ENCODE measurements at regions not wholly inside any gene's neighbourhood (a gene's known extent, or its start where the extent isn't known, plus 50 kb on each side); places are given as distances from the start of the nearest gene placed in this dataset.

DNA sequence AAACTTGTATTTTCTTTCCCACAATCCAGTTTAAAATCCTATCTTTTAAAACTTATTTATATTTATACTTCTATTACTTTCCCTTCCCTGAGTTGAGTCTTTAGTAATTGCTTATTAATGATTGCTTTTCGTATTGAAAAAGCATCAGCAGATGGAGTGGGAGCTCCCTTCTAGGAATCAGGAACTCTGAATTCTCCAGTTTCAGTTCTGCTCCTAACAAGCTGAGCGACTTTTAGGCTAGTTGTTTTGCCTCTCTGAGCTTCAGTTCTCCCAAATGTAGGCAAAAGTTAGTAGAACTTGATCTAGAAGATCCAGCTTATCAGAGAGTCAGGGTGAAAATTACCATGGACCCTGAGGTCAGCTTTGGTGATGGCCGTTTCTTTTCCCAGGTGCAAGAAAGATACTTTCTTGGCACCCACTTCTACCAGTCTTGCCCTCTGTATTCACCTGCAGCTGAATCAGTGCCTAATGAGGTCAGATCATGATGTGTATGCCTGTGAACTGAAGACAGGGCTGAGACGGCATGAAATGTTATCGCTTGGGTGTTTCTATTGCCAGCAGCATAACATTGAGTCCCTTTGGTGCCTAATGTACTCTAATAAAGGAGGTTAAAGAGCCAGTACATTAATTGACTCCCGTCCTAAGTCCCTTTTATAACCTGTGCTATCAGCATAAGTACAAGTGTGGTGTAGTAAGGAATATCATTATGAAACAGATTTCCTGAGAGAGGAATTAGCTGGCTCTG lies 194.5 kb upstream of the TBC1D5 start:
- DNase-seq: peak; percentile 47

DNA sequence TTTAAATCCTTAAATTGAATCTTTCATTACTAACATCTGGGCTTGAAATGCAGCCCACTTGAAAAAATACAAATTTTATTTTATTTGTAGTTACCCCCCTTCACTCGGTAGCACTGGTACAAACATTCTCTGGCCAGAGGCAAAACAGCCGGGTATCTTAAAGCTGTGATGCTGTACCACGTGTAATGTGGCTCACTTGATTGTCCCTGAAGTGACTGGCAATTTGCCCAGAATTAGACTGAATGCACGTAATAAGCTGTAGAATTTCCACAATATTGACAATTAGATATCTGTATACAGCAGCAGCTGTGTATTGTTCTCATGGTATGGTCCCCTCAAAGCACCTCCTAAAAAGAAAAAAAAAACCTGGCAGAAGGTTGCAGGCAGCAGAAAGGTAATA lies 192.8 kb upstream of the TBC1D5 start:
- no peak for DNase-seq

DNA sequence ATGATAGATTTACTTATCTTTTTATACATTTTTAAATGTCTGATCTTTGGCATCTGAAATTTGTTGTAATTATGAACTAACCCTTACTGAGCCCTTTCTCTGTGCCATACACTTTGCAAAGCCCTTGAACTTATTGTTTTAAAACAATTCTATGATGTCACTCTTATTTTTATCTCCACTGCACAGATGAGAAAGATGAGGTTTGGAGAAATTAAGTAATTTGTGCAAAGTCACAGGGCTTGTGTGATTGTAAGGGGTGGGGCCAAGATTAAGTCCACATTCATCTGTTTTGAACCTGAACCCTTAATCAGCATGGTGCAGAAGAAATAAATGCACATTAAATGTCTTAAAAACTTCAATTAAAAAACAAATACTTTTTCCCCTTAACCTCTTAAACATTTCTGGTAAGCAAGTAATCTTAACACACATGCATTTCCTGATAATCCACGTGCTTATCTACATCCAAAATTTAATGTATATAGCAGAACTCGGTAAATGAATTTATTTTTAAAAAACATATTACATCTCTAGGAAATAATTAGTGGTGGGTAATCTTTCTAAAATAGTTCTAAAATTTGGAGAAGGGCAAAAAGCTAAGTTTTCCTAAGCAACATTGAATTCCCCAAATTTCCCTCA lies 189.8 kb upstream of the TBC1D5 start:
- DNase-seq: no peak

DNA sequence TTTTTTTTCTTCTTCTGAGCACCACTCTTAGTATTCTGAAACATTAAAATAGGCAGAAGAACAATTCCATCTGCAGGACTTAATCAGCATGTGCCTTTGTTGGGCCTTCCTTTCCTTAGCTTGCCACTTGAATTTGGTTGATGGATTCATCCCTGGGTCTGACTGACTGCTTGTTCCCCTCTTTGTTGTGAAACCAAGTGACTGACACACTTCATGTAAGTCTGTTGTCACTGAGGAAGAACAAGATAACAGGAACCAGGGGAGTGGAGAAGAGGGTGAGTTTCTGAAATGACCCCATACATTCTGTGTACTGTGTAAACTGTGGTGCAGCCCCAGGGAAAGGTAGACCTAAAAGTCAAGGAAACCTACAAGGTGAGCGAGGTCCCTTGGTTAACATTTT lies 188.7 kb upstream of the TBC1D5 start:
- DNase-seq: peak; percentile 39

DNA sequence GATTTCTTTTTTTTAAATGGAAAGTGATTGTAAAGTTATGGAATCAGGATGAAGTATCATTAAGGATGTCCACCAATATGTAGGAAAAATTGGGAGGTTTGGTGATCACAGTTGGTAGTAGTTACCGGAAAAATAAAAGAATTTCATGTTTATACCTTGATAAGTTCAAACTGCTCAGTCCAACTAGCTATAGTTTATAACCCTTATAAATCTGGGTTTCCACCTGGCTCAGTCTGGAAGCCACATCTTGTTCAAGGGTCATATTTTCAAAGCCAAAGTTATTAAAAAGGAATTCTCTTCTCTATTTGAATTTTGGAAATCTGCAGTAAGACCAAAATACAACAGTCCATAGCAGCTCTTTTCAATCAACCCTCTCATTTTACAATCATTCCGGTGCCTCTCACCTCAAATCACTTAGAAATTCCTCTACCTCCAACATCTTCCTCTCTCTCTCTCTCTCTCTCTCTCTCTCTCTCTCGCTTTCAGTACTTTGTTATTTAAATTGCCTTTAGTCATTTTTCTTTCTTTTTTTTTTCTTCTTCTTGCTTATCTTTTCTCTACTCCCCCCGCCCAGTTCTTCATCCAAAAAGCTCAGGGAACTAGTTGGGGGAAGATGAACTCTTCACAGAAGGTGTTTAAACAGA lies 186.2 kb upstream of the TBC1D5 start:
- DNase-seq: no peak

DNA sequence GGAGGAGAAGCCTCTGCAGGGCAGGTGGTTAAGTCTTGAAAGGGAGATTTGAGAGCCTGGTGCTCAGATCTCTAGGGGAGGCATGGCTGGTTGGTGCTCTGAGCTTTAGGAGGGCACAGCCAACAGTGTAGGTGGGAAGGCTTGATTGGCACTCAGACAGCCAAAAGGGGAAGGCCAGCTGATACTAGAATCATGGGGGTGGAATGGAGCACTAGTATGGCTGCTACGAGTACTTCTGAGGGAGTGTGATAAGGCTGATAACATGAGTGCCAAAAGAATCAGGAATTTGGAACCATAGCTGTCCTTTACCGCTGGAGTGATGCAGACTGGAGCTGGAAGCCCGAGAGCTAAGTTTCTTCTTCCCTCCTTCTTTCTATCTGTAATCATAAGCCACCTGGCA lies 184.6 kb upstream of the TBC1D5 start:
- no peak for DNase-seq

DNA sequence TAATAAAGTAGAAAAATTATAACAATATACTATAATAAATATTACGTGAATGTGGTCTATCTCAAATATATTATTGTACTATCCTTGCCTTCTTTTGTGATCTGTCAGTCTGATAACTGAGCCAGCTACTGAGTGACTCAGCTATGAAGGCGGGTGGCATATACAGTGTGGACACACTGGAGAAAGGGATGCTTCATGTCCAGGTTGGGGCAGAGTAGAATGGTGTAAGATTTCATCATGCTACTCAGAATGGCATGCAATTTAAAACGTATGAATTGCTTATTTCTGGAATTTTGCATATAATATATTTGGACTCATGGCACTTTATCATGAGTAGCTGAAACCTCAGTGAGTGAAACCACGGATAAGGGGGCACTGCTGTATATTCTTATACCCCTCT lies 172.9 kb upstream of the TBC1D5 start:
- DNase-seq: no peak

DNA sequence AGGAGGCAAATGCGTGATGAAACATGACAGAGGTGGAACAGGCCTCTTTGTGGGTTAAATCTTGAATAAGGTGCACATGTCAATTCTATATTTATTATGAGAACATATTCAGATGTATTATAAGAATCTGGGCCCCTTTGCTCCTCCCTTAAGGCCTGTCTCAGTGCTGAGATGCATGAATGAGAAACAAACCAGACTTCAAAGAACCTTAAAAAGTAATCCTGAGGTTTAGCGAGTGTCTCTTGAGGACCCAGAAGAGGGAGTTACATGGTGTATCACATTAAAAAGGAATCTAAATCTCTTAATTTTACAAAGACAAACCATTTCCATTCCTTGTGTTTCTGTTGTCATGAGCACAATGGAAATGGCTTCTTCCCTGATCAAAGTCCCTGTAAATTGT lies 170.9 kb upstream of the TBC1D5 start:
- no peak for DNase-seq

DNA sequence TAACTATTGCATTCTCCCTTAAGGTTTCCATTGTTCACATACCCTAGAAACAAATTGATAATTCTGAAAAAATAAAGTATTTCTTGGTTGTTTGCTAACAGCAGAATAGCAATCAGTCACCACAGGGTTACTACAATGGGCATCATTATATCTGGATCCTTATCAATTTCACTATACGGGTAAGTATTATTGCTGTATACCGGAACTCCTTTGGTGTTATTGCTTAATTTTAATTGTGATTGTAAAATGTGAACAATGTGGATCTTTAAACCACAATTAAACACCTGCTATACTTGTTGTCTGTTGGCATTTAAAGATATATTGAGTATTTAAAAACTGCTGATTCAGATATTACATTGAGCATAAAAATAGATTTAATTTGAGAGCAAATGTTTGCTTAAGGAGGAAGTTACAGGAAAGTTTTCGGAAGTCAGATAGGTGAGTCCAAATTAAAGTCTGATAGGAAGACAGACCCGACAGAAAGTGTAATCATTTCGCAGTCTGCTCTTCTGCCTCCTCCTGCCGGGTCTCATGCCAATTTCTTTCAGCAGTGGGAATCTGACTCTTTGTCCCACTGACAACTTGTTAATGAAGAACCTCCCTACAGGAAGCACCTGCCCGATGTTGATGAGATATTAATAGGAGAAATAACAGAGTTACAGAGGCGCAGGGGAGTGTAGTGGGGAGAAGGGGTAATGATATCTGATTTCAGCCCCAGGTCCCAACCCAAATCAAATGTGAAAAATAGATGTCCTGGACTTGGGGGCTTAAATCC lies 169.7 kb upstream of the TBC1D5 start:
- no peak for DNase-seq

DNA sequence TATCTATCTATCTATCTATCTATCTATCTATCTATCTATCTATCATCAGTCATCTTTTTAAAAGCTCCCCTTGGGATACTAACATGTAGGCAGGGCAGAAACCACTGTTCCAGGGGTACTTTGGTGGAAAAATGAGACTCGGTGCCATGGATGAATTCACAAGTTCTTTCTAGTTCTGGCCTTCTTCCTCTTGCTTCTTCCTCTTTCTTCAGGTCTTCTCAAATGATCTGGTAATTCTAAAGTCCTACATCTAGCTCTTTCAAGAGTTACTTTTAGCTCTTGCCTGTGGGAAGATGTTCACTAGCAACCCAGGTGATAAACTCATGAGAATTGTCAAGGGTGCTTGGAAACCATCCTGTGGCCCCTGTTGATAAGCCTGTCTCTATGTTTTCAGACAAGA lies 168.5 kb upstream of the TBC1D5 start:
- no peak for DNase-seq

DNA sequence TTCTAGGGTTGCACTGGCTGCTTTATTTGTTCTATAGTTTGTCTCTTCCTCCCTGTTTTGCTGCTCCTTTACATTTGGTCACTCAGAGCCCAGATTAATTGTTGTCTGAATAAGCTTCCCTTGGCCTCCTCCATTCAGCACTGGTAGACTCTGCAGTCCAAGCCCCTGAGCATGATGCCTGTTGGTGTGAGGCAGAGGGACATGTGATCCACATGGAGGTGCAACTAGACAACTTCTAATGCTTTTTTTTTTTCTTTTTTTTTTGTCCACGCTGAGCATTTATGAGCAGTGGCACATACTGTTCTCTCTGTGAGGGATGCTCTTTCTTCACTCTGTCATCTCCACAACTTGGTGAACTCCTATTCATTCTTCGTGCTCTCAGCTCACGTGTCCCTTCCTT lies 167.3 kb upstream of the TBC1D5 start:
- DNase-seq: no peak

DNA sequence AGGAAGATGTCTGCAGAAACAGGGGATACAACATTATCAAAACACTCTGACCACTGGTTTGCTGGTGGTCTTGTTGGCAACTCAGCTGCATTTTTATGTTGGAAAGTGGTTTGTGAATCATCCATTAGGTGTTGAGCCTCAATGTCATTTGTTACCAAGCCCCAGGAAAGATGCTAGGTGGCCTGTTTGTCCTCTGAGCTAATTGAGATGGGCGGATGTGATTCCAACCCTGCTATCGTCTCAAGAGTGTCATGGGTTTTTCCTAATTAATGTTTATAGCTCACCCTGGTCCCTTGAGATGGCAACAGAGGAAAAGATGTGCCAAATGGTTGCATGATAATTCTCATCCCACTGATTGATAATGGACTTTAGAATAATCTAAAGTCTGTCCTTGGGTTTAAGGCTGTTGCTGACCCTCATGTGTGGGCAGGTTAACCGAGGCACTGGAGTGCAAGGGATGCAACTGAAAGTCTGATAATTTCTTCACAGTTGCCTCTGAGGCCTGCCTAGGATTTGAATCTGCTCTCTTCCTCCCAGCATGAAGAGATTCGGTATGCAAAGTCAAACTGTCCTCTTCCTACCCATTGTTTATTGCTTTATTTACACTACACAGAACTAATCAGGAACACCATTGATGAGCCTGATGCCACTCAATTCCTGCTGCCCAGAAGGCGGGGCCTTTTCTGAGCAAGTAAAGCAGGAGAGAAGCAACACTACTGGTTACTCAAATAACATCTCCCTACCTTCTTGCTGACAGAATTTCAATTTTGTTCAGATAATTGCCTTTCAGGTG lies 166.2 kb upstream of the TBC1D5 start:
- no peak for DNase-seq

DNA sequence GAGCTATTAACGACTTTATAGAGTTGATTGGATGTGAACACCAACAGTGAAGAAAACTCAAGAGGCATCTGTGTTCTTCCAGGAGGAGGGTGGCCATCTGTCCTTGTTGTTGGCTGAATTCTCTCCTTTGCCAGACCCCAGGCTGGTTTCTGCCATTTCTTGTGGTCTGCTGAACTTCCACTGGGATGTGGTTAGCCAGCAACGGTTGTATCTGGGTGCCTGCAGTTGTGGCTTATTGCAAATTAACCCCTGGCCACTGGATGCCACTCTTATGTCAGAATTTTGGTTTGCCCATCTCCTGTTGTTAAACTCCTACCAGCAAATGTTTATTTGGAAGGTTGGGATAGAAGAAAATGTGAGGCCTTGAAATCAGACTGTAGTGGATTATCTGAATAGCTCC lies 163.6 kb upstream of the TBC1D5 start:
- DNase-seq: no peak

DNA sequence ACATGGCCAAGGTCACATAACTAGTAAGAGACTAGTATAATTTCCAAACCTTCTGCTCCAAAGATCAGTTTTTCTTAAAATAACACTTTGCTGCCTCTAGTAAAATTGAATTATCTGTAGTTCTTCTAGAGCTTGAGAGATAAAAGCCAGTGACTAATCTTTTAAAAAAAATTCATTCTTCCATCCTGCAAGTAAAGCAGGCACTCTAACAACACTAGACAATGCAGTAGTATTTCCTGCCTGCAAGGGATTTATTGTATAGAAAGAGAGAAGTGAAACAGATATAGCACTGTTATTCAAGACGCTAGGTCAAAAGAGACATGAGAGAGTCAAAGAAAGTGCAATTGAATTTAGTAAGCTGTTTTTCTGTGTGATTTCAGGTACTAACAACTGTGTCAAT lies 159.5 kb upstream of the TBC1D5 start:
- DNase-seq: peak; percentile 24

DNA sequence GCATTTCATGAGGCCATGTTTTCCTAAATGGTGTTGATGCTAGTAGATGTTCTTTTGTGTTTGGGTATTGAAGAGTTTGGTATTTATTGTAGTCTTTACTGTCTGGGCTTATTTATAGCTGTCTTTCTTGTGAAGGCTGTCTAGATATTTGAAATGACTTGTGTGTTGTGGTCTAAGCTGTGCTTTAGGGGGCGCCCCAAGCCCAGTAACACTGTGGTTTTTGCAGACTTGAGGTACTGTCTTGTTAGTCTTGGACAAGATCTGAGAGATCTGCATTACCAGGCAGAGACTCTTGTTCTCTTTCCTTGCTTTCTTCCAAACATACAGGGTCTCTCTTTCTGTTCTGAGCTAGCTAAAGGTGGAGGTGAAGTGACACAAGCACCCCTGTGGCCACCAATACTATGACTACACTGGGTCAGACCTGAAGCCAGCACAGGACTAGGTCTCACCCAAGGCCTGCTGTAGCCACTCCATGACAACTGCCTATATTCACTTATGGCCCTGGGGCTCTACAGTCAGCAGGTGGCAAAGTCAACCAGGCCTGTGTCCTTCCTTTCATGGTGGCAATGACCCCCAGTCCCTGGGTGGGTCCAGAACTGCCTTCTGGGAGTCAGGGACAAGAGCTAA lies 152.1 kb upstream of the TBC1D5 start:
- peak; percentile 47 for DNase-seq

DNA sequence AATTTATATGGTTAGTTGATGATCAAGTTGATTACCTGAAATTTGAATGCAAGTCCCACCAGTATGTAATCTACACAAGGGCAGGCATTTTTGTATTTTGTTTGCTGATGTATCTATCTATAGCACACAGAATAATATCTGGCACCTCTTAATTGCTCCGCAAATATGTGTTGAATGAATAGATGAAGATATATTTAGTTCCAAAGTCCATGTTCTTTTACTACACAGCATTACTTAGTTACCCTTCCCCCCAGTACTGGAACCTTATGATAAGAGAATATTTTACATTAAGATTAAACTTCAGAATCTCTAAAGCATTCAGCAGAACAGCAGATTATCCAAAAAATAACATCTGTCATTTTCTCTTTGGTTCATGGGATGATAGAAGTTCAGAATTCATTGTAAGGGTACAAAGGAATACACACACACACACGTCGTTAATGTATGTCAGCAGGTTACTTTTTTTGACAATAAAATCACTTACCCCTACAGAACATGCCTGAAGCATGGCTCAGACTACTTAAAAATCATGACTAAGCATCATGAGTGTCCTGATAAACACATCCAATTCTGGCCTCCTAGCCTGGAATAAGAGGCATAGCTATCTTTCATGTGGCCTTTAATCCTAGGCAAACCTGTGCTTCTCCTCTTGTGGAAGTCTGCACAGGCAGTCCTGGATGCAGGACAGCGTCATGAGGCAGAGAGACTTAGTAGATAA lies 148.9 kb upstream of the TBC1D5 start:
- no peak for DNase-seq

DNA sequence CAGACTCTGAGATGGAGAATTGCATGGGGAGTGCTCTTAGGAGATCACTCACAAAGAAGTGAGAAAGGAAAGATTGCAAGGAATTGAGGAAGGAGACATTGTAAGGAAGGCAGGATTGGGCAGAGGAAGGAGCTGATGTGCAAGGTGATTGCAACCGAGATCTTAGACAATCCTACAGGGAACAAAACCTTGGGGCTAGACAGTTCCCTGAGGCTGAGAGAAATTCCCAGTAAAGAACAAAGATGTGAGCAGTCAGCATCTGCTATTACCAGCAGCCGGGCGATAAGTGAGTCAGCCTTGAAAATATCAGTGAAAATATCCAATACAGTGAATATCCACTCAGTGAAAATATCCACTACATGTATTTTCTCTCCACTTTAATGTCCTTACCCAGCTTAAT lies 143.6 kb upstream of the TBC1D5 start:
- DNase-seq: no peak

DNA sequence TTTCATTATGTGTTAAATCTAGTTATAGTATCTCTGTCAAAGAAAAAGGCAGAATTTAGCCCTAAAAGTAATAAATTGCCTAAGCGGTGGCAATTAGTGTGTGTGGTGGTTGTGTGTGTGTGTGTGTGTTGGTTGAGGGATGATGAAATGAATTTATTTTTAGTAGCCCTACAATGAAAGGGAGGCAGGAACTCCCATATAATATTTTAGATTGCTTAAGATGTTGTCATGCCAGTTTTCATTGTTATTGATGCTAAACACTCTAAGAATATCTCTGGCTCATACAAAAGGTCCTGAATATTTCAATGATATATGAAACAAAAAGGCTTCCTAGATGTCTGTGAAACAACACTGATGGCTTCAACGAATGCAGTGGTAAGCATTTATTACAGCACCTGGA lies 140.6 kb upstream of the TBC1D5 start:
- DNase-seq: no peak

DNA sequence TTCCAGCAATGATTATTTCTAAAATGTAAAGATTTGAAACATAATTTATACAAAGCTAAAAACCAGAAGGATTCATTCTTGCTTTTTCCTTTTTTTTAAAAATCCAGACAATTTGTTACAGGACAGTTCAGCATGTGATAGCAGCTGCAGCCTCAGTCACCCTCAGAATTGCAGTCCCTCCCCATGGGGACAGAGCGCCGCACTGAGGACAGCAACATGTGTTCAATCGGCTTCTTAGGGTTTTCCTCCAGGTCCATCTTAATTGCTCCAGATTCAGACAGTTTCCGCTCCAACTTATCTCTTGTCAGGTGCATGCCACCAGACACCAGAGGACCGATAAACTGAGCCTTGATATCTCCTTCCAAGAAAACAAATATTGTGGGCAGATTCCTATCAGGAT lies 134.9 kb upstream of the TBC1D5 start:
- no peak for DNase-seq

DNA sequence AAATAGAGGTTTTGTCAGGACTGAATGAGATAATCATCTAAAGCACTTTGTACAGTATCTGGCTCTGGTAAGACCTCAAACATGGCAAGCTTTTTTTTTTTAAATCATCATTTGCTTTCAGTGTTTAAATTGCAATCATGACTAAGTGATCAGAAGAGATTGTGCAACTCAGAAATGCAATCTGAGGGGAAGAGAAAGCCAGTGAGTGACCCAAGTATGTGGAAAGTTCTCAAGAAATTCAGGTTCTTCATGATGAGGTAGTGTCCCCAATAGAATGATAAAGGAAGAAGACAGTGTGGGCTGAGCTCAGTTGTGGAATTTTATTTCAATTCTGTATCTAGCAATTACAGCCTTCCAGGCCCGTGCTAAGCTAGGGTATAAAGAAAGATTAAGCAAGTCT lies 132.2 kb upstream of the TBC1D5 start:
- DNase-seq: peak; percentile 89

DNA sequence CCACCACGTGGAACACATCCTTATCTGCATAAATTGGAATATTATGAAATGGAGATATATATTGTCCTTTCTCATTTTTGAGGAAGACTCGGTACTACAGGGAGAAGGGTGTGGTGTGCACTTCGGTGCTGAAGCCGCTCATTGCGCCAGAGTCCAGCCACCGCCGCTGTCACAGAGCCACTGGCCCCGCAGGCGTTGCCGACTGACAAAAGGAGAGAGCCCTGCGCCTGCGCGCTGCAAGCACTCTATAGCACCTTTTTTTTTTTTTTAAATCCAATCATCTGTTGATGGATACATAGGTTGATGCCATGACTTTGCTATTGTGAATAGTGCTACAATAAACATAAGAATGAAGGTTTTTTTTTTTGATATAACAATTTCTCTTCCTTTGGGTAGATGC lies 130.0 kb upstream of the TBC1D5 start:
- no peak for DNase-seq

DNA sequence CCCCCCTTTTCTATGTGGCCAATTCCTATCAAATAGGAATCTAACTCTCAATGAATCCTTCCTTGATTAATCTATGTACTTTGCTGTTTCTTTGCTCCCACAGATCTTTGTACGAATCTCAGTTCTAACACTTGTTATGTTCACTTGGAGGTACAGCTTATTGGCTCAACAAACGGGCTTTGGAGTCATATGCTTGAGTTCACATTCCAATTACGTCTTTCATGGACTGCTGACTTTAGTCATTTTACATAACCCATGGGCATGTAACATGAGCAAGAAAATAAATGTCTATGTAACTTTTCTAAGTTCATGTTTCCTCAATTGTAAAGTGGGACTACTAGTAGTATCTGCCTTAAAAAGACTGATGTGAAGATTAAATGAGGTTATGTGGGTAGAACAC lies 123.2 kb upstream of the TBC1D5 start:
- no peak for DNase-seq

Data from inflammatory macrophage treated with lipopolysaccharide for 4 hours (primary cell).